Thyroid gland (tissue), 4 donors: ENCODE measurements at regions not wholly inside any gene's neighbourhood (a gene's known extent, or its start where the extent isn't known, plus 50 kb on each side); places are given as distances from the start of the nearest gene placed in this dataset.

Experiments used
- CTCF ChIP-seq, 6 experiments: fragments of 200-600 bp in 3 of 6; fragments of 450-650 bp in 3 of 6; sonication (generic) in 3 of 6; IDR thresholded peaks; one replicate each; pipeline ENCODE4 v1.5.1; 2016 to 2019; ENCODE audit warnings: antibody characterized with exemption in 6 of 6, mild to moderate bottlenecking in 2 of 6, inconsistent platforms in 1 of 6, moderate library complexity in 1 of 6
- POLR2A ChIP-seq, 2 donors: fragments of 450-650 bp; IDR thresholded peaks; one replicate each; pipeline ENCODE4 v1.6.1; 2017; ENCODE audit warnings: antibody characterized with exemption in 2 of 2, mild to moderate bottlenecking in 2 of 2, moderate library complexity in 1 of 2

- TF ChIP-seq CTCF (IDR thresholded peaks at IDR 0.05) (no peak), POLR2A (IDR thresholded peaks at IDR 0.05) (no peak)
Measured at GRCh38 chr4:20421603-20421985, 169.9 kb downstream of the SLIT2 start.
